HEK293 (cell line): ENCODE measurements at regions not wholly inside any gene's neighbourhood (a gene's known extent, or its start where the extent isn't known, plus 50 kb on each side); places are given as distances from the start of the nearest gene placed in this dataset.

Experiments
- MZF1 ChIP-seq: fragments of 450-650 bp; formaldehyde crosslinking; IDR thresholded peaks from 2 replicates; pipeline ENCODE4 v1.5.1; 2017; ENCODE audit warnings: missing biosample characterization, missing genetic modification characterization, borderline replicate concordance
- ZBTB26 ChIP-seq: fragments of 450-650 bp; formaldehyde crosslinking; optimal IDR thresholded peaks from 2 replicates; pipeline ENCODE3; 2016; ENCODE audit warnings: missing biosample characterization, mild to moderate bottlenecking, missing genetic modification characterization
- ZNF274 ChIP-seq, 2 experiments: fragments of 200-500 bp in 1 of 2; fragments of 450-650 bp in 1 of 2; sonication (Bioruptor generic) in 1 of 2; formaldehyde crosslinking in 1 of 2; IDR thresholded peaks; 2 replicates each; pipeline versions ENCODE4 v1.5.1 to v1.6.1; 2014 to 2016; ENCODE audit warnings: borderline replicate concordance in 1 of 2, inconsistent platforms in 1 of 2, low read length in 1 of 2, missing biosample characterization in 1 of 2, missing genetic modification characterization in 1 of 2
- ZNF280D ChIP-seq: fragments of 450-650 bp; formaldehyde crosslinking; IDR thresholded peaks from 2 replicates; pipeline ENCODE4 v1.5.1; 2016; ENCODE audit warnings: missing biosample characterization, missing genetic modification characterization
- ZNF302 ChIP-seq: fragments of 450-650 bp; formaldehyde crosslinking; IDR thresholded peaks from 2 replicates; pipeline ENCODE4 v1.5.1; 2016; ENCODE audit warnings: missing biosample characterization, missing genetic modification characterization, low read depth
- ZNF610 ChIP-seq: fragments of 450-650 bp; formaldehyde crosslinking; IDR thresholded peaks from 2 replicates; pipeline ENCODE4 v1.5.1; 2016; ENCODE audit warnings: missing biosample characterization, missing genetic modification characterization, borderline replicate concordance
- ZNF660 ChIP-seq: fragments of 450-650 bp; IDR thresholded peaks from 2 replicates; pipeline ENCODE4 v1.5.1; 2018; ENCODE audit warnings: missing biosample characterization, mild to moderate bottlenecking, missing genetic modification characterization
- ZNF707 ChIP-seq: fragments of 450-650 bp; formaldehyde crosslinking; IDR thresholded peaks from 2 replicates; pipeline ENCODE4 v1.5.1; 2016; ENCODE audit warnings: missing biosample characterization, missing genetic modification characterization
- TF ChIP-seq, protein P1 (sequence below): fragments of 450-650 bp; formaldehyde crosslinking; IDR thresholded peaks from 2 replicates; pipeline ENCODE4 v1.5.1; 2016; ENCODE audit warnings: missing biosample characterization, missing genetic modification characterization
- TF ChIP-seq, protein P2 (sequence below): fragments of 450-650 bp; formaldehyde crosslinking; IDR thresholded peaks from 2 replicates; pipeline ENCODE4 v1.5.1; 2016; ENCODE audit warnings: missing biosample characterization, missing genetic modification characterization

DNA sequence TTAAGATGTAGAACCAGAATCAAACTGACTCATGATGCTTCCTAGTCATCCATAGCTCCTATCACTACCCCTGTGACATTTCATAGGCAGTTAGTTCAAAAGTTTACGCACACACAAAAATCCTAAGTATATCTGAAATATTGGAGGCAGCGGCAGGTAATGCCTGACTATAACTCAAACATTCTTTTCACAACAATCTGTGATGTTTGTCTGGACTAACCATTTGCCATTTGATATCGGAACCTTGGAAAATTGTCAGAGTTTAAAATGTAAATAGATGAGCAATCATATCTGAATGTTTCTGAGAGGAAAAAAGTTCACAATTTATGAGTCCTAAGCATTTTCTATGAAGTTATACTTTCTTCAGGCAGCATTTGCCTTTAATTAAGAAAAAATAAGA is 1078.2 kb downstream of the EPHA7 start:
- TF ChIP-seq ZNF302 (tag by site-specific recombination), result no peak
- no peak for TF ChIP-seq MZF1 (tag by site-specific recombination)
- TF ChIP-seq, protein P1, sequence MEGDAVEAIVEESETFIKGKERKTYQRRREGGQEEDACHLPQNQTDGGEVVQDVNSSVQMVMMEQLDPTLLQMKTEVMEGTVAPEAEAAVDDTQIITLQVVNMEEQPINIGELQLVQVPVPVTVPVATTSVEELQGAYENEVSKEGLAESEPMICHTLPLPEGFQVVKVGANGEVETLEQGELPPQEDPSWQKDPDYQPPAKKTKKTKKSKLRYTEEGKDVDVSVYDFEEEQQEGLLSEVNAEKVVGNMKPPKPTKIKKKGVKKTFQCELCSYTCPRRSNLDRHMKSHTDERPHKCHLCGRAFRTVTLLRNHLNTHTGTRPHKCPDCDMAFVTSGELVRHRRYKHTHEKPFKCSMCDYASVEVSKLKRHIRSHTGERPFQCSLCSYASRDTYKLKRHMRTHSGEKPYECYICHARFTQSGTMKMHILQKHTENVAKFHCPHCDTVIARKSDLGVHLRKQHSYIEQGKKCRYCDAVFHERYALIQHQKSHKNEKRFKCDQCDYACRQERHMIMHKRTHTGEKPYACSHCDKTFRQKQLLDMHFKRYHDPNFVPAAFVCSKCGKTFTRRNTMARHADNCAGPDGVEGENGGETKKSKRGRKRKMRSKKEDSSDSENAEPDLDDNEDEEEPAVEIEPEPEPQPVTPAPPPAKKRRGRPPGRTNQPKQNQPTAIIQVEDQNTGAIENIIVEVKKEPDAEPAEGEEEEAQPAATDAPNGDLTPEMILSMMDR, result no peak
- no peak for TF ChIP-seq ZNF707 (tag by site-specific recombination)
- no peak for TF ChIP-seq ZNF660 (tag by site-specific recombination)
- TF ChIP-seq ZBTB26 (tag by site-specific recombination), result no peak
- TF ChIP-seq, protein P2, sequence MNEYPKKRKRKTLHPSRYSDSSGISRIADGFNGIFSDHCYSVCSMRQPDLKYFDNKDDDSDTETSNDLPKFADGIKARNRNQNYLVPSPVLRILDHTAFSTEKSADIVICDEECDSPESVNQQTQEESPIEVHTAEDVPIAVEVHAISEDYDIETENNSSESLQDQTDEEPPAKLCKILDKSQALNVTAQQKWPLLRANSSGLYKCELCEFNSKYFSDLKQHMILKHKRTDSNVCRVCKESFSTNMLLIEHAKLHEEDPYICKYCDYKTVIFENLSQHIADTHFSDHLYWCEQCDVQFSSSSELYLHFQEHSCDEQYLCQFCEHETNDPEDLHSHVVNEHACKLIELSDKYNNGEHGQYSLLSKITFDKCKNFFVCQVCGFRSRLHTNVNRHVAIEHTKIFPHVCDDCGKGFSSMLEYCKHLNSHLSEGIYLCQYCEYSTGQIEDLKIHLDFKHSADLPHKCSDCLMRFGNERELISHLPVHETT, result no peak
- TF ChIP-seq ZNF274 (IDR thresholded peaks at IDR 0.05; ENCODE audit: low read length), result no peak
- no peak for TF ChIP-seq ZNF274 (tag by site-specific recombination; IDR thresholded peaks at IDR 0.05; ENCODE audit: borderline replicate concordance)
- no peak for TF ChIP-seq ZNF610 (tag by site-specific recombination)
- no peak for TF ChIP-seq ZNF280D (tag by site-specific recombination)
